Neural progenitor cell (in vitro differentiated cells): ENCODE measurements at regions not wholly inside any gene's neighbourhood (a gene's known extent, or its start where the extent isn't known, plus 50 kb on each side); places are given as distances from the start of the nearest gene placed in this dataset.

ENCODE experiments used
- CTCF ChIP-seq: fragments of 200-600 bp; sonication (generic); IDR thresholded peaks from 2 replicates; pipeline ENCODE4 v1.5.1; 2017; ENCODE audit warnings: antibody characterized with exemption, mild to moderate bottlenecking
- EZH2 ChIP-seq: fragments of 200-600 bp; sonication (generic); IDR thresholded peaks from 2 replicates; pipeline ENCODE4 v1.6.1; 2017; ENCODE audit warnings: antibody characterized with exemption, mild to moderate bottlenecking, moderate library complexity
- EZH2phosphoT487 ChIP-seq: fragments of 200-600 bp; sonication (generic); IDR thresholded peaks from 2 replicates; pipeline ENCODE4 v1.6.1; 2017; ENCODE audit warnings: antibody characterized with exemption

GRCh38 chr2:60297296-60298005 lies 256.0 kb downstream of the BCL11A start:
- TF ChIP-seq CTCF, result no peak
- TF ChIP-seq EZH2, result no peak
- TF ChIP-seq EZH2phosphoT487, result no peak
